Stomach (tissue), 4 donors: ENCODE measurements at regions not wholly inside any gene's neighbourhood (a gene's known extent, or its start where the extent isn't known, plus 50 kb on each side); places are given as distances from the start of the nearest gene placed in this dataset.

Experiments
- POLR2AphosphoS5 ChIP-seq, 3 donors: sonication (generic); formaldehyde crosslinking; IDR thresholded peaks; one replicate each; pipeline ENCODE4 v1.6.1; 2016; ENCODE audit warnings: antibody characterized with exemption in 3 of 3
- TF ChIP-seq, protein P1 (sequence below), 7 experiments: fragments of 450-650 bp in 4 of 7; fragments of 200-600 bp in 3 of 7; sonication (generic) in 3 of 7; IDR thresholded peaks; one replicate each; pipeline ENCODE4 v1.5.1; 2016 to 2019; ENCODE audit warnings: antibody characterized with exemption in 7 of 7, control low read depth in 2 of 7, mild to moderate bottlenecking in 1 of 7

DNA sequence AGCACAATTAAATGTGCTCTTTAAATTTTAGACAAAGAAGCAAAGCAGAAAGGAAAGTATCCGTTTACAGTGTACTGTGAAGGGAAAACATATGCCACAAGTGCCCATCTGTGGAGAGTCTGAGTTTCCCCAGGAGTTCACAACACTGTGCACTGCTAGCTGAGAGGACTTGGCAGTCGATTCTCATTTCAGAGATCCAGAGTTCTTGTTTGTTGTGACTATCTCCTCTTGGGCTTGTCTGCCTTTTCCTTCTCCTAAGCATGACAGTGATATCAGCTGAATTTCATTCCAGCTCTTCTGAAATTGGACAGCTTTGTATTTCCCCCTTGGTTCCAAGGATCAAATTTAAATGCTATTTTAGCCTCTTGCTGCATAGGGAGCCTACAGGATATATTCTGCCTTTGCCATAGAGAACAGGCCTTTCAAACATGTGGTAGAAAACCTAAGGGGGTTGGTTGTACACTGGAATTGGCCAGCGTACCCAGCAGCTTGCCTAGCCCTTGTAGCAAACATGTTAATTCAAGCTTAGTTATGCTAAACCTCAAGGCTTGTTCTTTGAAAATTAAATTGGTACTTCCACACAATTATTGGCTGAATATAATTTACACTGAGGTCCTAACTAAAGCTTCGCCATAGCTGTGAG is 259.2 kb upstream of the NOVA1 start:
- TF ChIP-seq, protein P1, sequence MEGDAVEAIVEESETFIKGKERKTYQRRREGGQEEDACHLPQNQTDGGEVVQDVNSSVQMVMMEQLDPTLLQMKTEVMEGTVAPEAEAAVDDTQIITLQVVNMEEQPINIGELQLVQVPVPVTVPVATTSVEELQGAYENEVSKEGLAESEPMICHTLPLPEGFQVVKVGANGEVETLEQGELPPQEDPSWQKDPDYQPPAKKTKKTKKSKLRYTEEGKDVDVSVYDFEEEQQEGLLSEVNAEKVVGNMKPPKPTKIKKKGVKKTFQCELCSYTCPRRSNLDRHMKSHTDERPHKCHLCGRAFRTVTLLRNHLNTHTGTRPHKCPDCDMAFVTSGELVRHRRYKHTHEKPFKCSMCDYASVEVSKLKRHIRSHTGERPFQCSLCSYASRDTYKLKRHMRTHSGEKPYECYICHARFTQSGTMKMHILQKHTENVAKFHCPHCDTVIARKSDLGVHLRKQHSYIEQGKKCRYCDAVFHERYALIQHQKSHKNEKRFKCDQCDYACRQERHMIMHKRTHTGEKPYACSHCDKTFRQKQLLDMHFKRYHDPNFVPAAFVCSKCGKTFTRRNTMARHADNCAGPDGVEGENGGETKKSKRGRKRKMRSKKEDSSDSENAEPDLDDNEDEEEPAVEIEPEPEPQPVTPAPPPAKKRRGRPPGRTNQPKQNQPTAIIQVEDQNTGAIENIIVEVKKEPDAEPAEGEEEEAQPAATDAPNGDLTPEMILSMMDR (IDR thresholded peaks at IDR 0.05) = no peak
- TF ChIP-seq POLR2AphosphoS5 (IDR thresholded peaks at IDR 0.05) = no peak
